DOHH2 (cell line): ENCODE measurements at regions not wholly inside any gene's neighbourhood (a gene's known extent, or its start where the extent isn't known, plus 50 kb on each side); places are given as distances from the start of the nearest gene placed in this dataset.

Source experiments
- EZH2phosphoT487 ChIP-seq: fragments of 200-600 bp; sonication (generic); IDR thresholded peaks from 2 replicates; pipeline ENCODE4 v1.6.1; 2017; ENCODE audit warnings: borderline replicate concordance, mild to moderate bottlenecking, antibody characterized with exemption, low read length, moderate library complexity, mixed read lengths
- TF ChIP-seq, protein P1 (sequence below): fragments of 200-600 bp; sonication (generic); IDR thresholded peaks from one replicate; pipeline ENCODE4 v1.5.1; 2014; ENCODE audit warnings: antibody characterized with exemption, mild to moderate bottlenecking, low read depth, low read length; ENCODE audit not compliant: poor library complexity, severe bottlenecking

GRCh38 chr3:14343338-14344112 lies 58.9 kb upstream of the SLC6A6 start:
- TF ChIP-seq, protein P1, sequence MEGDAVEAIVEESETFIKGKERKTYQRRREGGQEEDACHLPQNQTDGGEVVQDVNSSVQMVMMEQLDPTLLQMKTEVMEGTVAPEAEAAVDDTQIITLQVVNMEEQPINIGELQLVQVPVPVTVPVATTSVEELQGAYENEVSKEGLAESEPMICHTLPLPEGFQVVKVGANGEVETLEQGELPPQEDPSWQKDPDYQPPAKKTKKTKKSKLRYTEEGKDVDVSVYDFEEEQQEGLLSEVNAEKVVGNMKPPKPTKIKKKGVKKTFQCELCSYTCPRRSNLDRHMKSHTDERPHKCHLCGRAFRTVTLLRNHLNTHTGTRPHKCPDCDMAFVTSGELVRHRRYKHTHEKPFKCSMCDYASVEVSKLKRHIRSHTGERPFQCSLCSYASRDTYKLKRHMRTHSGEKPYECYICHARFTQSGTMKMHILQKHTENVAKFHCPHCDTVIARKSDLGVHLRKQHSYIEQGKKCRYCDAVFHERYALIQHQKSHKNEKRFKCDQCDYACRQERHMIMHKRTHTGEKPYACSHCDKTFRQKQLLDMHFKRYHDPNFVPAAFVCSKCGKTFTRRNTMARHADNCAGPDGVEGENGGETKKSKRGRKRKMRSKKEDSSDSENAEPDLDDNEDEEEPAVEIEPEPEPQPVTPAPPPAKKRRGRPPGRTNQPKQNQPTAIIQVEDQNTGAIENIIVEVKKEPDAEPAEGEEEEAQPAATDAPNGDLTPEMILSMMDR = no peak
- TF ChIP-seq EZH2phosphoT487 = no peak
